DOHH2 (cell line): ENCODE measurements at regions not wholly inside any gene's neighbourhood (a gene's known extent, or its start where the extent isn't known, plus 50 kb on each side); places are given as distances from the start of the nearest gene placed in this dataset.

Source experiments
- CTCF ChIP-seq: fragments of 200-600 bp; sonication (generic); IDR thresholded peaks from one replicate; pipeline ENCODE4 v1.5.1; 2014; ENCODE audit warnings: antibody characterized with exemption, mild to moderate bottlenecking, low read depth, low read length; ENCODE audit not compliant: poor library complexity, severe bottlenecking
- EZH2phosphoT487 ChIP-seq: fragments of 200-600 bp; sonication (generic); IDR thresholded peaks from 2 replicates; pipeline ENCODE4 v1.6.1; 2017; ENCODE audit warnings: borderline replicate concordance, mild to moderate bottlenecking, antibody characterized with exemption, low read length, moderate library complexity, mixed read lengths

GRCh38 chr11:134686460-134687061, 274.5 kb upstream of the B3GAT1 start:
- TF ChIP-seq CTCF (no peak), EZH2phosphoT487 (no peak)
